Activated T-cell treated with anti-CD3 and anti-CD28 coated beads for 24 hours (primary cell): ENCODE measurements at regions not wholly inside any gene's neighbourhood (a gene's known extent, or its start where the extent isn't known, plus 50 kb on each side); places are given as distances from the start of the nearest gene placed in this dataset.
"Not testable (repeated sequence)": the region's sequence is repeated elsewhere in the genome, so short reads cannot be mapped to it uniquely, and the experiment has no call there.

Experiments
- DNase-seq: peaks from one replicate; pipeline ENCODE4 v3.0.0-alpha.2; 2020; ENCODE audit warnings: low read depth

- DNase-seq, result no peak
These were observed 170.5 kb upstream of the NPSR1 start for GRCh38 chr7:34487391-34488115.

GRCh38 chr7:34488766-34489165 lies 169.3 kb upstream of the NPSR1 start:
- DNase-seq, result no peak

- DNase-seq, result no peak
These were observed 166.1 kb upstream of the NPSR1 start for GRCh38 chr7:34491899-34492298.

- DNase-seq, result no peak
These were observed 164.3 kb upstream of the NPSR1 start for GRCh38 chr7:34493752-34494151.

- no peak for DNase-seq
These were observed 160.8 kb upstream of the NPSR1 start for GRCh38 chr7:34497153-34497777.

- no peak for DNase-seq
These were observed 156.9 kb upstream of the NPSR1 start for GRCh38 chr7:34501156-34501555.

- DNase-seq, result no peak
These were observed 150.8 kb upstream of the NPSR1 start for GRCh38 chr7:34507191-34507590.

- DNase-seq, result no peak
These were observed 134.6 kb upstream of the NPSR1 start for GRCh38 chr7:34523226-34523918.

- no peak for DNase-seq
These were observed 127.8 kb upstream of the NPSR1 start for GRCh38 chr7:34530259-34530658.

GRCh38 chr7:34539003-34539402 lies 119.0 kb upstream of the NPSR1 start:
- DNase-seq, result no peak

- DNase-seq, result no peak
These were observed 113.4 kb upstream of the NPSR1 start for GRCh38 chr7:34544621-34545020.

- no peak for DNase-seq
These were observed 107.0 kb upstream of the NPSR1 start for GRCh38 chr7:34550996-34551395.

GRCh38 chr7:34552502-34552901 lies 105.5 kb upstream of the NPSR1 start:
- no peak for DNase-seq

- DNase-seq, result no peak
These were observed 100.0 kb upstream of the NPSR1 start for GRCh38 chr7:34558022-34558421.

- no peak for DNase-seq
These were observed 93.9 kb upstream of the NPSR1 start for GRCh38 chr7:34564091-34564490.

GRCh38 chr7:34567906-34568305 lies 90.1 kb upstream of the NPSR1 start:
- no peak for DNase-seq

- no peak for DNase-seq
These were observed 87.9 kb upstream of the NPSR1 start for GRCh38 chr7:34569975-34570699.

- no peak for DNase-seq
These were observed 83.0 kb upstream of the NPSR1 start for GRCh38 chr7:34575006-34575405.

GRCh38 chr7:34577934-34578333 lies 80.1 kb upstream of the NPSR1 start:
- DNase-seq, result not testable (repeated sequence)

GRCh38 chr7:34581698-34582097 lies 76.3 kb upstream of the NPSR1 start:
- not testable (repeated sequence) for DNase-seq

- no peak for DNase-seq
These were observed 73.5 kb upstream of the NPSR1 start for GRCh38 chr7:34584526-34584925.

GRCh38 chr7:34596887-34597286 lies 61.1 kb upstream of the NPSR1 start:
- no peak for DNase-seq
